CD4-positive, CD25-positive, alpha-beta regulatory T cell (primary cell): ENCODE measurements at regions not wholly inside any gene's neighbourhood (a gene's known extent, or its start where the extent isn't known, plus 50 kb on each side); places are given as distances from the start of the nearest gene placed in this dataset.

Experiments used
- ATAC-seq, 2 donors: fragments of 150-1000 bp; cut with Tn5 transposase; one replicate each; pipeline ENCODE4 v1.10.0; 2021; ENCODE audit warnings: low read depth in 2 of 2, moderate number of reproducible peaks in 2 of 2, moderate library complexity in 1 of 2
- DNase-seq, 3 donors: peaks; one replicate each; pipeline versions ENCODE4 v3.0.0 to v3.0.0-alpha.2; 2012 to 2022; ENCODE audit warnings: mixed read lengths in 1 of 3
- H3K27ac ChIP-seq: one replicate; pipeline ENCODE4 v1.7.0; 2013; ENCODE audit warnings: mild to moderate bottlenecking, low read length; ENCODE audit not compliant: insufficient read depth, poor library complexity, severe bottlenecking
- H3K27me3 ChIP-seq: one replicate; pipeline ENCODE4 v1.7.0; 2013; ENCODE audit warnings: low read length; ENCODE audit not compliant: control insufficient read depth, insufficient read depth
- H3K36me3 ChIP-seq: one replicate; pipeline ENCODE4 v1.7.0; 2013; ENCODE audit warnings: mild to moderate bottlenecking, low read length, moderate library complexity; ENCODE audit not compliant: control insufficient read depth, insufficient read depth
- H3K4me1 ChIP-seq: 2 replicates; pipeline ENCODE4 v1.7.0; 2013; ENCODE audit warnings: mild to moderate bottlenecking, low read length; ENCODE audit not compliant: insufficient read depth, control insufficient read depth, poor library complexity, severe bottlenecking
- H3K4me3 ChIP-seq: one replicate; pipeline ENCODE4 v1.7.0; 2013; ENCODE audit warnings: low read depth, mild to moderate bottlenecking, low read length, moderate library complexity
- H3K9me3 ChIP-seq, 2 experiments: 1 replicate in 1 of 2; 2 replicates in 1 of 2; pipeline ENCODE4 v1.7.0; 2013; ENCODE audit warnings: low read length in 2 of 2, mild to moderate bottlenecking in 1 of 2, moderate library complexity in 1 of 2; ENCODE audit not compliant: control insufficient read depth in 2 of 2
- H3K27ac Mint-ChIP-seq, 3 donors: one replicate each; pipeline ENCODE4 v1.8.0; 2020 to 2022; ENCODE audit warnings: mild to moderate bottlenecking in 3 of 3, mixed read lengths in 3 of 3, moderate library complexity in 2 of 3
- H3K27me3 Mint-ChIP-seq: one replicate; pipeline ENCODE4 v1.8.0; 2022; ENCODE audit warnings: mild to moderate bottlenecking, mixed read lengths
- H3K36me3 Mint-ChIP-seq: one replicate; pipeline ENCODE4 v1.8.0; 2020; ENCODE audit warnings: mixed read lengths
- H3K4me1 Mint-ChIP-seq, 4 donors: one replicate each; pipeline ENCODE4 v1.8.0; 2020 to 2022; ENCODE audit warnings: mixed read lengths in 4 of 4, mild to moderate bottlenecking in 1 of 4
- H3K4me3 Mint-ChIP-seq, 4 donors: one replicate each; pipeline ENCODE4 v1.8.0; 2020 to 2022; ENCODE audit warnings: mild to moderate bottlenecking in 4 of 4, mixed read lengths in 4 of 4, moderate library complexity in 3 of 4
- H3K9me3 Mint-ChIP-seq, 7 donors: one replicate each; pipeline ENCODE4 v1.8.0; 2020 to 2022; ENCODE audit warnings: mixed read lengths in 7 of 7, mild to moderate bottlenecking in 3 of 7, moderate library complexity in 2 of 7

DNA sequence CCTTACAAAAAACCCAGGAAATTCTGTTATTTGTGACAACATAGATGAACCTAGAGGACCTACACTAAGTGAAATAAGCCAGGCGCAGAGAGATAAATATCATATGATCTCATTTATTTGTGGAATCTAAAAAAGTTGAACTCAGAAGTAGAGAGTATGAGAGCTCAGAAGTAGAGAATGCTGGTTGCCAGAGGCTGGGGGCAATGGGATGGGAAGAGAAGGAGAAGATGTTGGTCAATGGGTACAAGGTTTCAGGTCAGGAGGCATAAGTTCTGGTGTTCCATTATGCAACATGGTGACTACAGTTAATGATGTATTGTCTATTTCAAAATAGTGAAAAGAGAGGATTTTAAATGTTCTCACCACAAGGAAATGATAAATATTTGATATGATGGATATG is 259.1 kb upstream of the POU3F1 start:
- Mint-ChIP-seq H3K9me3 (no peaks in the 10 kb centered on the region), H3K27ac (no peak overlapping the region)

DNA sequence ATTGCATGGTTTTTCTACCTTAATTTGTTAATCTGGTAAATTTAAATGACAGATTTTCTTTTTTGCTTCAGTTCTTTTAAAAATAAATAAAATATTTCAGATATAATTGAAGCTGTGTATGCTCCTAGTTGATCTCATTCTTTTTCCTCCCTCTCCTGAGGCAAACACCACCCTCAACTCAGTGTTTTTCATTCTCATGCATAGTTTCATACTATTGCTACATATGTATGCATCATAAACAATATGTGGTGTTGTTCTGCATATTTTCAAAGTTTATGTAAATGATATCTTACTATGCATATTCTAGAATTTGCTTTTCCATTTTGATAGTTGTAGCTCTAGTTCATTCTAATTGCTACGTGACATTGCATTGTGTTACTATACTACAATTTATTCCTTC is 257.2 kb upstream of the POU3F1 start:
- no peak overlapping the region for H3K27ac ChIP-seq
- peaks cover 14% of the 10 kb centered on the region for H3K27me3 ChIP-seq
- Mint-ChIP-seq H3K27me3 (peaks cover 30% of the 10 kb centered on the region), H3K4me1 (no peaks in the 10 kb centered on the region), H3K9me3 (no peaks in the 10 kb centered on the region), H3K27ac (no peak overlapping the region), H3K4me3 (no peak overlapping the region), H3K36me3 (no peaks in the 10 kb centered on the region)
- H3K4me1 ChIP-seq: no peaks in the 10 kb centered on the region
- H3K9me3 ChIP-seq: no peaks in the 10 kb centered on the region
- H3K36me3 ChIP-seq: no peaks in the 10 kb centered on the region
- no peak for ATAC-seq
- no peak for DNase-seq
- H3K4me3 ChIP-seq: no peak overlapping the region

More for the DNA sequence above, 259.1 kb upstream of the POU3F1 start:
- Mint-ChIP-seq H3K27me3 (peaks cover 48% of the 10 kb centered on the region), H3K4me3 (no peak overlapping the region), H3K36me3 (no peaks in the 10 kb centered on the region), H3K4me1 (no peaks in the 10 kb centered on the region)
- peaks cover 15% of the 10 kb centered on the region for H3K27me3 ChIP-seq
- H3K36me3 ChIP-seq: no peaks in the 10 kb centered on the region
- ATAC-seq (no peak), DNase-seq (no peak)
- H3K27ac ChIP-seq: no peak overlapping the region
- H3K4me3 ChIP-seq: no peak overlapping the region
- H3K9me3 ChIP-seq: no peaks in the 10 kb centered on the region
- H3K4me1 ChIP-seq: no peaks in the 10 kb centered on the region

DNA sequence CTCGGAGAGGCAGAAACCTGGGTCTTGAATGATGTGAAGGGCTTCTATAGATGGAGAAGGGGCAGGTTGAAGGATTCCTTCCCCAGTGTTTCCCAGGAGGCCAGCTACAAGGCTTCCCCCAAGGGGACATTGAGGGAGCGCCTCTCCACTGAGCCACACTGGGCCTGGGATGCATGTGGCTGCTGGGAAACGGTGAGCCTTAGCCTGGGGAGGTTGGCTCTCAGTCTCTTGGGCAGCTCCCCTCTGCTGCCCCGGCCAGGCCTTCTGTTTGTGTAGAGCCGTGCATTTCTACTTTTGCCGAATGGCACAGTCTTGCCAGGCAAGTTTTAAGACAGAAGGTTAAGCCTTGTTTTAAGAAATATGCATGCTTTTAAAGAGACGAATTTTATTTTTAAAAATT is 254.4 kb upstream of the POU3F1 start:
- no peaks in the 10 kb centered on the region for H3K4me1 Mint-ChIP-seq
- ATAC-seq (no peak), DNase-seq (no peak)
- no peak overlapping the region for H3K4me3 Mint-ChIP-seq
- Histone ChIP-seq H3K9me3 (no peaks in the 10 kb centered on the region), H3K36me3 (no peaks in the 10 kb centered on the region), H3K4me1 (no peaks in the 10 kb centered on the region), H3K27ac (no peak overlapping the region), H3K4me3 (no peak overlapping the region), H3K27me3 (peaks cover 15% of the 10 kb centered on the region)
- no peak overlapping the region for H3K27ac Mint-ChIP-seq
- peaks cover 27% of the 10 kb centered on the region for H3K27me3 Mint-ChIP-seq
- no peaks in the 10 kb centered on the region for H3K9me3 Mint-ChIP-seq
- peaks cover 5% of the 10 kb centered on the region for H3K36me3 Mint-ChIP-seq

DNA sequence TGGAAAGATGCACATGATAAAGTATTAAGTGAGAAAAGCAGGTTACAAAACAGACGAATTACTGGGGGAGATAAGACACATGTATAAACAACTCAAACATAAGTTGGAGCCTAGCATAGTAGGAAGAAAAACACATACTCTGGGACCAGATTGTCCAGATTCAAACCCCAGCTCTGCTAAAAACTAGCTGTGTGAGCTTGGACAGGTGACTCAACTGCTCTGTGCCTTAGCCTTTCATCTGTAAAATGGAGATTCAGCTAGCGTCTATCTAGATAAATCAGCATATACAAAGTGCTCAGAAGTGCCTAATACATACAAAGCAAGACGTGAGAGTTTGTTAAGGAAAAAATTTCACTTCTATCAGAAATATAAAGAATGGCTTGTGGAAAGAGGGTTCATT is 254.0 kb upstream of the POU3F1 start:
- H3K4me1 ChIP-seq: no peaks in the 10 kb centered on the region
- peaks cover 15% of the 10 kb centered on the region for H3K27me3 ChIP-seq
- DNase-seq (no peak), ATAC-seq (no peak)
- no peak overlapping the region for H3K4me3 ChIP-seq
- H3K4me3 Mint-ChIP-seq: no peak overlapping the region
- no peaks in the 10 kb centered on the region for H3K4me1 Mint-ChIP-seq
- H3K27ac Mint-ChIP-seq: no peak overlapping the region
- H3K9me3 ChIP-seq: no peaks in the 10 kb centered on the region
- no peak overlapping the region for H3K27ac ChIP-seq
- no peaks in the 10 kb centered on the region for H3K36me3 ChIP-seq
- H3K36me3 Mint-ChIP-seq: peaks cover 5% of the 10 kb centered on the region
- peaks cover 25% of the 10 kb centered on the region for H3K27me3 Mint-ChIP-seq
- H3K9me3 Mint-ChIP-seq: no peaks in the 10 kb centered on the region

DNA sequence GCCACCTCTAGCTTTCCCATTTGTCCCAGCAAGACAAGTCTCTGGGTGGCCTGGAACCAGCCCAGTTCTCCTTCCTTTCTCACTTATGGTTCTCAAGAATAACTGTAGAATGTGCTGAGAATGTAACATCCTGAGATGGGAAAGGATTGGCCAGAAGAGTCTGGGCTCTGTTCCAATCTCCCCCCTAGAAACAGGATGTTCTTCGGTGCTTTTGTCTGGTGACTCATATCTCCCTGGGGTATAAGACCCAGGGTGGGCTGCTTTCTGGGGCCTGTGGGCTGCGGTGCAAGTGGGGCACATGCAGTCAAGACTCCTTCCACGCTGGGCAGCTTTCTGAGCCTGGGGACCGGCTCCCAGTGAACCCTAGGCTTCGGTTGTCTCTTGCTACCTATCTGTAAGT is 251.2 kb upstream of the POU3F1 start:
- Mint-ChIP-seq H3K4me1 (peaks cover 0 to under 1% (median 0%) of the 10 kb centered on the region in 4 donors), H3K36me3 (peaks cover 5% of the 10 kb centered on the region), H3K9me3 (peaks cover 0 to 1% (median 0%) of the 10 kb centered on the region in 7 donors), H3K4me3 (no peak overlapping the region), H3K27ac (no peak overlapping the region), H3K27me3 (peaks cover 17% of the 10 kb centered on the region)
- no peaks in the 10 kb centered on the region for H3K36me3 ChIP-seq
- H3K27ac ChIP-seq: no peak overlapping the region
- DNase-seq: no peak
- H3K4me3 ChIP-seq: no peak overlapping the region
- H3K27me3 ChIP-seq: peaks cover 18% of the 10 kb centered on the region
- H3K9me3 ChIP-seq: no peaks in the 10 kb centered on the region
- ATAC-seq: no peak
- H3K4me1 ChIP-seq: no peaks in the 10 kb centered on the region

DNA sequence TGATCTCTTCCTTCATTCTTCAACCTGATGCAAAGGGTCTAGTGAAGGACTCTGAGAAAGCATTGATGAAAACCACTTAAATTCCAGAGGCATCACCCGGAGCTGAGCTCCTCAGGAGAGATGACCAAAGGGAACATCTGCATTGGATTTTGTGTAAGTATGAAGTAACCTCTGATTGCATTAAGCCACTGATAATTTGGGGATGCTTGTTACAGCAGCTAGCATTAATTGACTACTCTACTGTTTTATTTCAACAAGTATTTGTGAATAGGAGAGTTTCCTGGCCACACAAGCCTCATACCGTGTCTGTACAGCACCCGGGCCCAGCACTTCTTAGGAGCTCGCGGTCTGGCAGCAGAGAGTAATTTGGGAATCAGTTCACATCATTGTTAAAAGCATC is 250.7 kb upstream of the POU3F1 start:
- Mint-ChIP-seq H3K4me3 (no peak overlapping the region), H3K36me3 (peaks cover 5% of the 10 kb centered on the region), H3K27ac (no peak overlapping the region), H3K9me3 (peaks cover 0 to 2% (median 0%) of the 10 kb centered on the region in 7 donors), H3K4me1 (peaks cover 0 to 3% (median 0%) of the 10 kb centered on the region in 4 donors), H3K27me3 (peaks cover 18% of the 10 kb centered on the region)
- H3K27ac ChIP-seq: no peak overlapping the region
- H3K4me3 ChIP-seq: no peak overlapping the region
- no peaks in the 10 kb centered on the region for H3K9me3 ChIP-seq
- ATAC-seq: no peak
- no peak for DNase-seq
- H3K27me3 ChIP-seq: peaks cover 21% of the 10 kb centered on the region
- no peaks in the 10 kb centered on the region for H3K4me1 ChIP-seq
- H3K36me3 ChIP-seq: no peaks in the 10 kb centered on the region

DNA sequence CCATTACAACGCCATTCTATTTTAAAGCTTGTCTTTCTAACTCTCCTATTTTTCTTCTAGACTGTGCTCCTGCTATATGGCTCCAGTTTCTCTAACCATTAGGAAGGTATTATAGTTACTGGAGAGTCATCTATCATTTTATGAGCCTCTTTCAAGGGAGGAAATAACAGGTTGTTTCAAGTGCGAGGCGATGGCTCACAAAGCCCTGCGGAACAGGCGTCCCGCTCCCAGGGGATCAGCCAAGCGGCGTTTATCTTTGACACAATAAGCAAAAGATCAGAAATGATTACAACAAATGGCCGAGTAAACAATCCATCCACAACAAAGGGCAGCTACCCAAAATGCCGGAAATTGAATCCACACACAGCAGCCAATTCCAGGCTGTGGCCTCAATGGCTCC is 249.5 kb upstream of the POU3F1 start:
- Mint-ChIP-seq H3K36me3 (peaks cover 5% of the 10 kb centered on the region), H3K27ac (no peak overlapping the region), H3K9me3 (peaks cover 0 to 3% (median 0%) of the 10 kb centered on the region in 7 donors), H3K4me1 (peaks cover 0 to 3% (median 0%) of the 10 kb centered on the region in 4 donors), H3K27me3 (peaks cover 27% of the 10 kb centered on the region), H3K4me3 (no peak overlapping the region)
- ATAC-seq (no peak), DNase-seq (no peak)
- H3K4me1 ChIP-seq: no peaks in the 10 kb centered on the region
- no peak overlapping the region for H3K4me3 ChIP-seq
- H3K27me3 ChIP-seq: peaks cover 24% of the 10 kb centered on the region
- H3K27ac ChIP-seq: no peak overlapping the region
- H3K9me3 ChIP-seq: no peaks in the 10 kb centered on the region
- H3K36me3 ChIP-seq: no peaks in the 10 kb centered on the region

DNA sequence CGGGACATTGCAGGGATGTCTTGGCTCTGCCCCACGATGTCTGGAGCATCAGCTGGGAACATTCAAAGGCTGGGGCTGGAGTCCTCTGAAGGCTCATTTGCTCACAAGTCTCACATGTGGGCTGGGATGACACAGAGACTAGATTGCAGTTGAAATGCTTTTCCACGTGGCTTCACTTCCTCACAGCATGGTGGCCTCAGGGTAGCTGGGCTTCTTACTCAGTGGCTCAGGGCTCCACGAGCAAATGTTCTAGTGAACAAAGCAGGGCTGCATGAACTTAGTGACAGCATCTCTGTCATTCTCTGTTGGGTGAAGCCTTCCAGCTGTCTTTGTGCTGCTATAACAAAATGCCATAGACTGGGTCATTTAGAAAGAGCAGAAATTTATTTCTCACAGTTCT is 247.0 kb upstream of the POU3F1 start:
- no peak for DNase-seq
- H3K36me3 Mint-ChIP-seq: peaks cover 5% of the 10 kb centered on the region
- Histone ChIP-seq H3K9me3 (no peaks in the 10 kb centered on the region), H3K27ac (no peak overlapping the region), H3K27me3 (peaks cover 23% of the 10 kb centered on the region), H3K36me3 (no peaks in the 10 kb centered on the region), H3K4me1 (no peaks in the 10 kb centered on the region), H3K4me3 (no peak overlapping the region)
- ATAC-seq: no peak
- no peak overlapping the region for H3K4me3 Mint-ChIP-seq
- H3K27me3 Mint-ChIP-seq: peaks cover 27% of the 10 kb centered on the region
- H3K9me3 Mint-ChIP-seq: peaks cover 0 to 5% (median 0%) of the 10 kb centered on the region in 7 donors
- peaks cover 0 to 3% (median 0%) of the 10 kb centered on the region in 4 donors for H3K4me1 Mint-ChIP-seq
- no peak overlapping the region for H3K27ac Mint-ChIP-seq
